Neural cell (in vitro differentiated cells): ENCODE measurements at regions not wholly inside any gene's neighbourhood (a gene's known extent, or its start where the extent isn't known, plus 50 kb on each side); places are given as distances from the start of the nearest gene placed in this dataset.

Experiments
- H2AFZ ChIP-seq: fragments of 200-600, 300-800 bp; sonication (generic), shearing (Covaris generic); 2 replicates; pipeline ENCODE4 v1.6.0; 2014; ENCODE audit warnings: low read depth, mild to moderate bottlenecking, antibody characterized with exemption, low read length, moderate library complexity
- H3F3A ChIP-seq: fragments of 200-600 bp; shearing (Covaris generic); 2 replicates; pipeline ENCODE4 v1.6.1; 2016; ENCODE audit warnings: mild to moderate bottlenecking, moderate library complexity, mixed read lengths, antibody characterized with exemption, low read length; ENCODE audit not compliant: insufficient read depth, poor library complexity, severe bottlenecking
- H3K27ac ChIP-seq: fragments of 200-600, 300-800 bp; sonication (generic), shearing (Covaris generic); 2 replicates; pipeline ENCODE4 v1.5.1; 2014; ENCODE audit warnings: mild to moderate bottlenecking, low read length, moderate library complexity
- H3K27me3 ChIP-seq: fragments of 300-800, 200-600 bp; sonication (generic), shearing (Covaris generic); 2 replicates; pipeline ENCODE4 v1.6.0; 2014; ENCODE audit warnings: mild to moderate bottlenecking, low read depth, low read length, moderate library complexity; ENCODE audit not compliant: insufficient read depth
- H3K36me3 ChIP-seq: fragments of 300-800, 200-600 bp; sonication (generic), shearing (Covaris generic); 2 replicates; pipeline ENCODE4 v1.5.1; 2014; ENCODE audit warnings: mild to moderate bottlenecking, antibody characterized with exemption, low read length, moderate library complexity; ENCODE audit not compliant: insufficient read depth
- H3K4me2 ChIP-seq: fragments of 300-800, 200-600 bp; sonication (generic), shearing (Covaris generic); 2 replicates; pipeline ENCODE4 v1.6.0; 2014; ENCODE audit warnings: mild to moderate bottlenecking, low read length
- H3K4me3 ChIP-seq: fragments of 300-800, 200-600 bp; sonication (generic), shearing (Covaris generic); 2 replicates; pipeline ENCODE4 v1.5.1; 2014; ENCODE audit warnings: mild to moderate bottlenecking, low read length, moderate library complexity
- H3K79me2 ChIP-seq: fragments of 200-600 bp; shearing (Covaris generic); replicated peaks from 2 replicates; pipeline ENCODE4 v1.6.0; 2014; ENCODE audit warnings: mild to moderate bottlenecking, low read length, moderate library complexity; ENCODE audit not compliant: insufficient read depth
- H3K9ac ChIP-seq: fragments of 300-800, 200-600 bp; sonication (generic), shearing (Covaris generic); 2 replicates; pipeline ENCODE4 v1.6.1; 2016; ENCODE audit warnings: mild to moderate bottlenecking, low read length, mixed read lengths
- H3K9me2 ChIP-seq: fragments of 200-600 bp; shearing (Covaris generic); 2 replicates; pipeline ENCODE4 v1.6.1; 2016; ENCODE audit warnings: mild to moderate bottlenecking, low read length, mixed read lengths; ENCODE audit not compliant: insufficient read depth
- H3K9me3 ChIP-seq: fragments of 200-600, 300-800 bp; sonication (generic), shearing (Covaris generic); 2 replicates; pipeline ENCODE4 v1.6.1; 2016; ENCODE audit warnings: mild to moderate bottlenecking, mixed run types, low read length, moderate library complexity, mixed read lengths
- H4K20me1 ChIP-seq: fragments of 200-600 bp; shearing (Covaris generic); 2 replicates; pipeline ENCODE4 v1.6.1; 2016; ENCODE audit warnings: mild to moderate bottlenecking, mixed run types; ENCODE audit not compliant: insufficient read depth
- CTCF ChIP-seq: fragments of 450-650 bp; IDR thresholded peaks from 2 replicates; pipeline ENCODE4 v1.5.1; 2014; ENCODE audit warnings: antibody characterized with exemption, mild to moderate bottlenecking, moderate library complexity; ENCODE audit not compliant: poor library complexity, severe bottlenecking
- EP300 ChIP-seq: fragments of 450-650 bp; conservative IDR thresholded peaks from 2 replicates; pipeline ENCODE4 v1.6.1; 2014; ENCODE audit warnings: antibody characterized with exemption, mild to moderate bottlenecking, moderate library complexity; ENCODE audit not compliant: poor library complexity, severe bottlenecking
- EZH2 ChIP-seq: fragments of 200-600, 300-800 bp; shearing (Covaris generic), sonication (generic); IDR thresholded peaks from 2 replicates; pipeline ENCODE4 v1.6.1; 2014; ENCODE audit warnings: antibody characterized with exemption, low read length, borderline replicate concordance, mild to moderate bottlenecking; ENCODE audit not compliant: insufficient read depth, poor library complexity, severe bottlenecking
- MXI1 ChIP-seq: fragments of 450-650 bp; conservative IDR thresholded peaks from 2 replicates; pipeline ENCODE4 v1.6.1; 2014; ENCODE audit warnings: antibody characterized with exemption, mild to moderate bottlenecking; ENCODE audit not compliant: poor library complexity, severe bottlenecking
- POLR2AphosphoS5 ChIP-seq: IDR thresholded peaks from 2 replicates; pipeline ENCODE4 v1.6.1; 2012
- RAD21 ChIP-seq: fragments of 450-650 bp; conservative IDR thresholded peaks from 2 replicates; pipeline ENCODE4 v1.6.1; 2014; ENCODE audit warnings: antibody characterized with exemption, mild to moderate bottlenecking, moderate library complexity
- REST ChIP-seq: IDR thresholded peaks from 2 replicates; pipeline ENCODE4 v1.6.1; 2012; ENCODE audit warnings: borderline replicate concordance
- SMC3 ChIP-seq: fragments of 450-650 bp; conservative IDR thresholded peaks from 2 replicates; pipeline ENCODE4 v1.6.1; 2014; ENCODE audit warnings: antibody characterized with exemption, mild to moderate bottlenecking, moderate library complexity; ENCODE audit not compliant: poor library complexity
- TAF1 ChIP-seq: IDR thresholded peaks from 2 replicates; pipeline ENCODE4 v1.6.1; 2012; ENCODE audit warnings: low read depth

GRCh38 chr18:73535189-73535588, 612.4 kb downstream of the FBXO15 start:
- no peaks in the 10 kb centered on the region for H3K9me2 ChIP-seq
- H4K20me1 ChIP-seq, result no peaks in the 10 kb centered on the region
- H2AFZ ChIP-seq, result no peak overlapping the region
- no peak overlapping the region for H3K27ac ChIP-seq
- H3K4me2 ChIP-seq, result no peak overlapping the region
- H3K36me3 ChIP-seq, result no peaks in the 10 kb centered on the region
- H3K27me3 ChIP-seq, result no peaks in the 10 kb centered on the region
- H3F3A ChIP-seq, result no peaks in the 10 kb centered on the region
- no peak for TF ChIP-seq POLR2AphosphoS5
- no peaks in the 10 kb centered on the region for H3K79me2 ChIP-seq
- no peak overlapping the region for H3K9ac ChIP-seq
- no peak overlapping the region for H3K4me3 ChIP-seq
- no peaks in the 10 kb centered on the region for H3K9me3 ChIP-seq

- TF ChIP-seq POLR2AphosphoS5, result no peak
- no peak for TF ChIP-seq REST
- no peaks in the 10 kb centered on the region for H3F3A ChIP-seq
- no peak overlapping the region for H3K9ac ChIP-seq
- no peaks in the 10 kb centered on the region for H3K9me2 ChIP-seq
- H3K9me3 ChIP-seq, result no peaks in the 10 kb centered on the region
- no peaks in the 10 kb centered on the region for H3K36me3 ChIP-seq
- no peak overlapping the region for H3K4me2 ChIP-seq
- H2AFZ ChIP-seq, result no peak overlapping the region
- no peaks in the 10 kb centered on the region for H4K20me1 ChIP-seq
- H3K27me3 ChIP-seq, result no peaks in the 10 kb centered on the region
- H3K4me3 ChIP-seq, result no peak overlapping the region
- H3K27ac ChIP-seq, result no peak overlapping the region
- no peaks in the 10 kb centered on the region for H3K79me2 ChIP-seq
Observed at GRCh38 chr18:73531601-73532000, 616.0 kb downstream of the FBXO15 start.

GRCh38 chr18:73528066-73528465, 619.6 kb downstream of the FBXO15 start:
- Histone ChIP-seq H3F3A (no peaks in the 10 kb centered on the region), H3K79me2 (no peaks in the 10 kb centered on the region), H3K9me2 (no peaks in the 10 kb centered on the region)

More at GRCh38 chr18:73528066-73528465, 619.6 kb downstream of the FBXO15 start:
- TF ChIP-seq CTCF, result no peak
- TF ChIP-seq RAD21, result no peak
- TF ChIP-seq TAF1, result no peak
- no peak for TF ChIP-seq POLR2AphosphoS5
- TF ChIP-seq REST, result no peak
- TF ChIP-seq EZH2, result no peak
- no peak for TF ChIP-seq SMC3
- TF ChIP-seq MXI1, result no peak
- no peak for TF ChIP-seq EP300
- Histone ChIP-seq H3K4me3 (no peak overlapping the region), H3K27me3 (no peaks in the 10 kb centered on the region), H3K4me2 (no peak overlapping the region), H3K9me3 (no peaks in the 10 kb centered on the region), H2AFZ (no peak overlapping the region), H3K36me3 (no peaks in the 10 kb centered on the region), H3K9ac (no peak overlapping the region), H4K20me1 (no peaks in the 10 kb centered on the region), H3K27ac (no peak overlapping the region)
